Fibroblast of lung (primary cell): ENCODE measurements at regions not wholly inside any gene's neighbourhood (a gene's known extent, or its start where the extent isn't known, plus 50 kb on each side); places are given as distances from the start of the nearest gene placed in this dataset.
"Not testable (repeated sequence)": the region's sequence is repeated elsewhere in the genome, so short reads cannot be mapped to it uniquely, and the experiment has no call there.

ENCODE experiments used
- DNase-seq, 2 donors: peaks; one replicate each; pipeline versions ENCODE4 v3.0.0 to v3.0.0-alpha.2; 2010; ENCODE audit warnings: low read depth in 2 of 2
- H2AFZ ChIP-seq: 2 replicates; pipeline ENCODE4 v1.5.1; 2012; ENCODE audit warnings: low read length, control low read depth, inconsistent platforms
- H3K27ac ChIP-seq: 2 replicates; pipeline ENCODE4 v1.5.1; 2011; ENCODE audit warnings: low read length, control low read depth; ENCODE audit not compliant: insufficient read depth
- H3K27me3 ChIP-seq: 2 replicates; pipeline ENCODE4 v1.5.1; 2011; ENCODE audit warnings: mild to moderate bottlenecking, low read length; ENCODE audit not compliant: control insufficient read depth, insufficient read depth
- H3K36me3 ChIP-seq: 2 replicates; pipeline ENCODE4 v1.5.1; 2011; ENCODE audit warnings: low read length; ENCODE audit not compliant: control insufficient read depth, insufficient read depth
- H3K4me1 ChIP-seq: 2 replicates; pipeline ENCODE4 v1.5.1; 2011; ENCODE audit warnings: low read length; ENCODE audit not compliant: control insufficient read depth, insufficient read depth; ENCODE audit errors: extremely low read depth
- H3K4me2 ChIP-seq: 2 replicates; pipeline ENCODE4 v1.5.1; 2011; ENCODE audit warnings: low read length, control low read depth; ENCODE audit not compliant: insufficient read depth; ENCODE audit errors: extremely low read depth
- H3K4me3 ChIP-seq, 4 experiments: fragments of 200-600 bp in 1 of 4; sonication (generic) in 1 of 4; replicated peaks in 1 of 4; 2 replicates each; pipeline ENCODE4 v1.5.1; 2011 to 2016; ENCODE audit warnings: low read length in 4 of 4, low read depth in 3 of 4, mild to moderate bottlenecking in 3 of 4, control low read depth in 2 of 4, inconsistent platforms in 1 of 4, mixed read lengths in 1 of 4; ENCODE audit not compliant: insufficient read depth in 1 of 4; ENCODE audit errors: control extremely low read depth in 1 of 4
- H3K79me2 ChIP-seq: 2 replicates; pipeline ENCODE4 v1.5.1; 2012; ENCODE audit warnings: mild to moderate bottlenecking, low read length, inconsistent platforms; ENCODE audit not compliant: control insufficient read depth, insufficient read depth
- H3K9ac ChIP-seq: 2 replicates; pipeline ENCODE4 v1.5.1; 2011; ENCODE audit warnings: mild to moderate bottlenecking, low read length, control low read depth; ENCODE audit not compliant: insufficient read depth
- H3K9me3 ChIP-seq: 2 replicates; pipeline ENCODE4 v1.5.1; 2012; ENCODE audit warnings: low read depth, low read length; ENCODE audit not compliant: control insufficient read depth, insufficient read depth
- H4K20me1 ChIP-seq: 2 replicates; pipeline ENCODE4 v1.5.1; 2011; ENCODE audit warnings: low read length; ENCODE audit not compliant: control insufficient read depth, insufficient read depth; ENCODE audit errors: extremely low read depth
- CTCF ChIP-seq, 2 donors: IDR thresholded peaks in 1 of 2; conservative IDR thresholded peaks in 1 of 2; 1 replicate in 1 of 2; 2 replicates in 1 of 2; pipeline ENCODE4 v1.5.1; 2011 to 2012; ENCODE audit warnings: low read length in 2 of 2, control low read depth in 1 of 2, inconsistent platforms in 1 of 2, low read depth in 1 of 2, mild to moderate bottlenecking in 1 of 2
- EZH2 ChIP-seq: IDR thresholded peaks from 2 replicates; pipeline ENCODE4 v1.5.1; 2012; ENCODE audit warnings: low read length, control low read depth, mild to moderate bottlenecking; ENCODE audit errors: missing control alignments

GRCh38 chr15:84111575-84111974 is 124.0 kb upstream of the GOLGA6L4 start:
- Histone ChIP-seq H4K20me1 (no peaks in the 10 kb centered on the region), H2AFZ (no peak overlapping the region), H3K4me2 (no peak overlapping the region), H3K79me2 (no peaks in the 10 kb centered on the region), H3K4me3 (no peak overlapping the region), H3K36me3 (no peaks in the 10 kb centered on the region), H3K9me3 (no peaks in the 10 kb centered on the region), H3K9ac (no peak overlapping the region), H3K4me1 (no peaks in the 10 kb centered on the region), H3K27me3 (no peaks in the 10 kb centered on the region), H3K27ac (no peak overlapping the region)
- TF ChIP-seq CTCF (conservative IDR thresholded peaks at IDR 0.05 in 1 of 2, IDR thresholded peaks at IDR 0.05 in 1 of 2; ENCODE audit: low read depth in 1 of 2, low read length in 2 of 2) (no peak), EZH2 (no peak)
- DNase-seq = no peak

- no peaks in the 10 kb centered on the region for H3K4me1 ChIP-seq
- no peak overlapping the region for H2AFZ ChIP-seq
- no peak overlapping the region for H3K27ac ChIP-seq
- peak; percentile 22 to 45 for DNase-seq
- TF ChIP-seq CTCF (conservative IDR thresholded peaks at IDR 0.05 in 1 of 2, IDR thresholded peaks at IDR 0.05 in 1 of 2; ENCODE audit: low read depth in 1 of 2, low read length in 2 of 2) = no peak
- no peak for TF ChIP-seq EZH2
- H3K27me3 ChIP-seq = no peaks in the 10 kb centered on the region
- H3K4me2 ChIP-seq = no peak overlapping the region
- no peaks in the 10 kb centered on the region for H3K79me2 ChIP-seq
- no peak overlapping the region for H3K4me3 ChIP-seq
- no peak overlapping the region for H3K9ac ChIP-seq
- no peaks in the 10 kb centered on the region for H4K20me1 ChIP-seq
- no peaks in the 10 kb centered on the region for H3K9me3 ChIP-seq
- H3K36me3 ChIP-seq = no peaks in the 10 kb centered on the region
Measured at GRCh38 chr15:84112025-84112424, 123.5 kb upstream of the GOLGA6L4 start.

GRCh38 chr15:84113919-84114318 is 121.7 kb upstream of the GOLGA6L4 start:
- Histone ChIP-seq H2AFZ (no peak overlapping the region), H3K9me3 (no peaks in the 10 kb centered on the region), H3K4me2 (no peak overlapping the region), H3K36me3 (no peaks in the 10 kb centered on the region), H3K27ac (no peak overlapping the region), H3K79me2 (no peaks in the 10 kb centered on the region), H3K4me3 (no peak overlapping the region), H3K9ac (no peak overlapping the region), H3K4me1 (no peaks in the 10 kb centered on the region), H3K27me3 (no peaks in the 10 kb centered on the region), H4K20me1 (no peaks in the 10 kb centered on the region)
- TF ChIP-seq CTCF (conservative IDR thresholded peaks at IDR 0.05 in 1 of 2, IDR thresholded peaks at IDR 0.05 in 1 of 2; ENCODE audit: low read depth in 1 of 2, low read length in 2 of 2) (no peak), EZH2 (no peak)
- peak in 1 of 2 donors; percentile 25 for DNase-seq

- H3K4me2 ChIP-seq = not testable (repeated sequence)
Measured at GRCh38 chr15:84114680-84115079, 120.9 kb upstream of the GOLGA6L4 start.

GRCh38 chr15:84119351-84119750 is 116.2 kb upstream of the GOLGA6L4 start:
- H3K79me2 ChIP-seq, H3K9me3 ChIP-seq, H3K4me3 ChIP-seq, DNase-seq, H3K36me3 ChIP-seq, H3K9ac ChIP-seq, H2AFZ ChIP-seq, H3K27ac ChIP-seq, H3K4me1 ChIP-seq, H3K4me2 ChIP-seq, H4K20me1 ChIP-seq, H3K27me3 ChIP-seq: not testable (repeated sequence)

More at GRCh38 chr15:84114680-84115079, 120.9 kb upstream of the GOLGA6L4 start:
- H3K27ac ChIP-seq, DNase-seq, H3K9ac ChIP-seq, H3K9me3 ChIP-seq, H3K4me3 ChIP-seq, H2AFZ ChIP-seq, H3K27me3 ChIP-seq, H4K20me1 ChIP-seq, H3K4me1 ChIP-seq, H3K79me2 ChIP-seq, H3K36me3 ChIP-seq: not testable (repeated sequence)
